ENCODE measurements at regions not wholly inside any gene's neighbourhood (a gene's known extent, or its start where the extent isn't known, plus 50 kb on each side); places are given as distances from the start of the nearest gene placed in this dataset.

DNA sequence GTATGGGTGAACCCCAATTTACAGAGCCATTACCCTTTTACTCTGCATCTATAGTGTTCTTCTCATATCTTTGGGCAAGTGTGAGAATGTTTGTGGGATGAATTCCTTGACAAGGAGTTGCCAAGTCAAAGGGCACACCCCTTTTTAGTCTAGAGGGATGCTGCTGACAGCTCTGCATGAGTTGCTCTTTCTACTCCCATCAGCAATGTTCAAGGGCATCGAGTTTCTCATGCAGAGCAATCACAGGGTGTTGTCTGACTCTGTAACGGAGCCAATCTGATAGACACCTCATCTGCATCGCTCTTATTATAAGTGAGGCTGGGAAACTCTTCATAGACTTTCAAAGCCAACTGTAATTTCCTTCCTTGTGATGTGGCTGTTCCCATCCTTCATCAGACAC lies 77.4 kb downstream of the EDN3 start:
- TF ChIP-seq CTCF (conservative IDR thresholded peaks at IDR 0.05 in 1 of 2, IDR thresholded peaks at IDR 0.05 in 1 of 2; ENCODE audit: low read depth in 1 of 2, low read length in 2 of 2) (no peak), EZH2 (IDR thresholded peaks at IDR 0.05; ENCODE audit: low read length, missing control alignments) (no peak)

Measured in fibroblast of lung (primary cell).